GM18870 (cell line): ENCODE measurements at regions not wholly inside any gene's neighbourhood (a gene's known extent, or its start where the extent isn't known, plus 50 kb on each side); places are given as distances from the start of the nearest gene placed in this dataset.
A peak's percentile ranks its signal among the peaks of the same experiment; 100 is the strongest.
"Not testable (repeated sequence)": the region's sequence is repeated elsewhere in the genome, so short reads cannot be mapped to it uniquely, and the experiment has no call there.

Experiments used
- ATAC-seq: cut with Tn5 transposase; IDR thresholded peaks from one replicate; pipeline ENCODE4 v1.9.1; 2021; ENCODE audit warnings: moderate library complexity; ENCODE audit not compliant: unreplicated experiment

GRCh38 chr11:96447208-96448110 lies 57.6 kb downstream of the JRKL start:
- ATAC-seq = no peak

GRCh38 chr11:96448225-96448624 lies 58.4 kb downstream of the JRKL start:
- no peak for ATAC-seq

- no peak for ATAC-seq
Measured at GRCh38 chr11:96456111-96456510, 66.3 kb downstream of the JRKL start.

- ATAC-seq = no peak
Measured at GRCh38 chr11:96459751-96460150, 69.9 kb downstream of the JRKL start.

GRCh38 chr11:96461871-96462270 lies 72.1 kb downstream of the JRKL start:
- no peak for ATAC-seq

GRCh38 chr11:96464700-96465307 lies 75.0 kb downstream of the JRKL start:
- peak; percentile 95 for ATAC-seq

- no peak for ATAC-seq
Measured at GRCh38 chr11:96465512-96465911, 75.7 kb downstream of the JRKL start.

- no peak for ATAC-seq
Measured at GRCh38 chr11:96466607-96467006, 76.8 kb downstream of the JRKL start.

GRCh38 chr11:96469776-96470175 lies 80.0 kb downstream of the JRKL start:
- ATAC-seq = no peak

- ATAC-seq = no peak
Measured at GRCh38 chr11:96470521-96470920, 80.7 kb downstream of the JRKL start.

GRCh38 chr11:96472085-96472484 lies 82.3 kb downstream of the JRKL start:
- peak; percentile 80 for ATAC-seq

- no peak for ATAC-seq
Measured at GRCh38 chr11:96474263-96474662, 84.5 kb downstream of the JRKL start.

- ATAC-seq = no peak
Measured at GRCh38 chr11:96481204-96481603, 91.4 kb downstream of the JRKL start.

- no peak for ATAC-seq
Measured at GRCh38 chr11:96481771-96482170, 92.0 kb downstream of the JRKL start.

GRCh38 chr11:96482193-96482592 lies 92.4 kb downstream of the JRKL start:
- ATAC-seq = no peak

- ATAC-seq = no peak
Measured at GRCh38 chr11:96483374-96483955, 93.7 kb downstream of the JRKL start.

GRCh38 chr11:96484361-96484760 lies 94.5 kb downstream of the JRKL start:
- ATAC-seq = no peak

- ATAC-seq = no peak
Measured at GRCh38 chr11:96486890-96487611, 97.2 kb downstream of the JRKL start.

- not testable (repeated sequence) for ATAC-seq
Measured at GRCh38 chr11:96488911-96489310, 99.1 kb downstream of the JRKL start.

- no peak for ATAC-seq
Measured at GRCh38 chr11:96500440-96500839, 110.6 kb downstream of the JRKL start.

GRCh38 chr11:96506041-96506440 lies 116.2 kb downstream of the JRKL start:
- ATAC-seq = no peak
